Neuronal stem cell (in vitro differentiated cells): ENCODE measurements at regions not wholly inside any gene's neighbourhood (a gene's known extent, or its start where the extent isn't known, plus 50 kb on each side); places are given as distances from the start of the nearest gene placed in this dataset.

Experiments
- DNase-seq: peaks from one replicate; pipeline ENCODE4 v3.0.0-alpha.2; 2013; ENCODE audit warnings: low spot score
- H2AFZ ChIP-seq: one replicate; pipeline ENCODE4 v1.6.1; 2013; ENCODE audit warnings: mild to moderate bottlenecking, low read length, inconsistent platforms
- H2AK5ac ChIP-seq: 2 replicates; pipeline ENCODE4 v1.6.1; 2013; ENCODE audit warnings: low read depth, mild to moderate bottlenecking, inconsistent platforms, low read length, moderate library complexity, mixed read lengths
- H2BK120ac ChIP-seq: 2 replicates; pipeline ENCODE4 v1.6.1; 2013; ENCODE audit warnings: low read depth, mild to moderate bottlenecking, inconsistent platforms, low read length, moderate library complexity, mixed read lengths
- H2BK12ac ChIP-seq: one replicate; pipeline ENCODE4 v1.6.1; 2013; ENCODE audit warnings: low read length, inconsistent platforms
- H2BK15ac ChIP-seq: 2 replicates; pipeline ENCODE4 v1.6.1; 2013; ENCODE audit warnings: mild to moderate bottlenecking, low read length, inconsistent platforms, mixed read lengths
- H2BK5ac ChIP-seq: one replicate; pipeline ENCODE4 v1.6.1; 2013; ENCODE audit warnings: inconsistent platforms, mild to moderate bottlenecking, low read length, moderate library complexity
- H3K14ac ChIP-seq: one replicate; pipeline ENCODE4 v1.6.1; 2013; ENCODE audit warnings: low read length, inconsistent platforms
- H3K18ac ChIP-seq: 2 replicates; pipeline ENCODE4 v1.6.1; 2013; ENCODE audit warnings: low read length, inconsistent platforms
- H3K23ac ChIP-seq: 2 replicates; pipeline ENCODE4 v1.6.1; 2013; ENCODE audit warnings: low read depth, mild to moderate bottlenecking, mixed read lengths, low read length, inconsistent platforms; ENCODE audit not compliant: poor library complexity
- H3K27ac ChIP-seq: replicated peaks from 3 replicates; pipeline ENCODE4 v1.5.1; 2013; ENCODE audit warnings: low read length, inconsistent platforms
- H3K27me3 ChIP-seq, 3 experiments: 2 replicates each; pipeline ENCODE4 v1.6.1; 2013; ENCODE audit warnings: low read length in 3 of 3, mild to moderate bottlenecking in 2 of 3, inconsistent platforms in 1 of 3, low read depth in 1 of 3, mixed read lengths in 1 of 3, moderate library complexity in 1 of 3; ENCODE audit not compliant: control insufficient read depth in 3 of 3, insufficient read depth in 3 of 3
- H3K36me3 ChIP-seq, 2 donors: replicated peaks in 1 of 2; 2 replicates each; pipeline ENCODE4 v1.6.1; 2013; ENCODE audit warnings: low read length in 2 of 2; ENCODE audit not compliant: control insufficient read depth in 2 of 2, insufficient read depth in 2 of 2
- H3K4ac ChIP-seq: 2 replicates; pipeline ENCODE4 v1.6.1; 2013; ENCODE audit warnings: inconsistent platforms, mild to moderate bottlenecking, low read length, moderate library complexity
- H3K4me1 ChIP-seq, 2 donors: 1 replicate in 1 of 2; 2 replicates in 1 of 2; pipeline ENCODE4 v1.6.1; 2013; ENCODE audit warnings: low read length in 2 of 2, low read depth in 1 of 2; ENCODE audit not compliant: control insufficient read depth in 2 of 2, insufficient read depth in 1 of 2
- H3K4me2 ChIP-seq: one replicate; pipeline ENCODE4 v1.6.1; 2013; ENCODE audit warnings: mild to moderate bottlenecking, low read length, inconsistent platforms; ENCODE audit not compliant: insufficient read depth, poor library complexity, severe bottlenecking
- H3K4me3 ChIP-seq, 2 donors: 2 replicates each; pipeline ENCODE4 v1.5.1; 2013; ENCODE audit warnings: low read length in 2 of 2, mild to moderate bottlenecking in 2 of 2, inconsistent platforms in 1 of 2, moderate library complexity in 1 of 2
- H3K79me1 ChIP-seq: one replicate; pipeline ENCODE4 v1.6.1; 2013; ENCODE audit warnings: low read depth, mild to moderate bottlenecking, inconsistent platforms, low read length, moderate library complexity
- H3K9ac ChIP-seq: one replicate; pipeline ENCODE4 v1.6.1; 2013; ENCODE audit warnings: mild to moderate bottlenecking, low read depth, low read length, inconsistent platforms; ENCODE audit not compliant: poor library complexity
- H3K9me3 ChIP-seq, 2 donors: replicated peaks in 1 of 2; 2 replicates each; pipeline versions ENCODE3 to v1.6.1; 2013; ENCODE audit warnings: low read length in 2 of 2, mild to moderate bottlenecking in 2 of 2, inconsistent platforms in 1 of 2, low read depth in 1 of 2, mixed read lengths in 1 of 2, moderate library complexity in 1 of 2; ENCODE audit not compliant: control insufficient read depth in 2 of 2, insufficient read depth in 1 of 2
- H4K8ac ChIP-seq: one replicate; pipeline ENCODE4 v1.6.1; 2013; ENCODE audit warnings: low read depth, mild to moderate bottlenecking, inconsistent platforms, low read length, moderate library complexity
- H4K91ac ChIP-seq: one replicate; pipeline ENCODE4 v1.6.1; 2013; ENCODE audit warnings: low read length, low read depth, mild to moderate bottlenecking, inconsistent platforms; ENCODE audit not compliant: poor library complexity
- WGBS, 2 donors: extraction: QIAGEN DNeasy Blood & Tissue Kit; methylation state at CpG; one replicate each; pipeline ENCODE4 v1.1.7; 2013; ENCODE audit warnings: missing lambda C conversion rate in 2 of 2, mixed read lengths in 1 of 2; ENCODE audit not compliant: insufficient read length in 2 of 2, insufficient replicate concordance in 1 of 2; ENCODE audit errors: extremely low coverage in 2 of 2; 5-methylcytosine and 5-hydroxymethylcytosine counted together

DNA sequence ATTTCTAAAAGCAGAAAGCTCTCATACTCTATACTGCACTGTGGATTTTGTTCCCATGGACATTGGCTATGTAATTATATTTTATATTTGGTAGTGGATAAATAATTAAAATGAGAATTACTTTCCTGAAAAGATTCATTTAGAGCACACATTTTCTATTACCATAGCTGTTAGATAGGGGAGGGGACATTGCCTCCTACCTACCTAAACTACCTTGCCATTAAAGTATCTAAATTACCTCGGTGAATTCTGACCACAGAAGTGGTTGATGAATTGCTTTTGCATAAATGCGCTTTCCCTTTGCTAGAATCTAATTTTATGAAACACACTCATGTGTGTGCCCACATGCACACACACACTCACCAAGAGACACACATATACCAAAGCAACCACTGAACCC lies 329.1 kb downstream of the MTX2 start:
- no peak overlapping the region for H3K14ac ChIP-seq
- H3K79me1 ChIP-seq: no peaks in the 10 kb centered on the region
- no peaks in the 10 kb centered on the region for H3K9me3 ChIP-seq
- H2AK5ac ChIP-seq: no peak overlapping the region
- no peak overlapping the region for H4K91ac ChIP-seq
- no peak overlapping the region for H2AFZ ChIP-seq
- no peak overlapping the region for H2BK120ac ChIP-seq
- H3K9ac ChIP-seq: no peak overlapping the region
- no peak overlapping the region for H3K23ac ChIP-seq
- H3K36me3 ChIP-seq: no peaks in the 10 kb centered on the region
- no peak overlapping the region for H2BK5ac ChIP-seq
- H3K18ac ChIP-seq: no peak overlapping the region
- no CpG with 5 or more reads among the region's 2 CpGs for WGBS, 2 donors
- no peak overlapping the region for H3K27ac ChIP-seq
- H2BK12ac ChIP-seq: no peak overlapping the region
- no peak overlapping the region for H4K8ac ChIP-seq
- no peak overlapping the region for H3K4ac ChIP-seq
- H3K4me3 ChIP-seq: no peak overlapping the region
- H3K27me3 ChIP-seq: peaks cover 0 to 35% (median 0%) of the 10 kb centered on the region in 3 experiments
- H3K4me1 ChIP-seq: no peaks in the 10 kb centered on the region
- no peak for DNase-seq
- no peak overlapping the region for H3K4me2 ChIP-seq
- no peak overlapping the region for H2BK15ac ChIP-seq

DNA sequence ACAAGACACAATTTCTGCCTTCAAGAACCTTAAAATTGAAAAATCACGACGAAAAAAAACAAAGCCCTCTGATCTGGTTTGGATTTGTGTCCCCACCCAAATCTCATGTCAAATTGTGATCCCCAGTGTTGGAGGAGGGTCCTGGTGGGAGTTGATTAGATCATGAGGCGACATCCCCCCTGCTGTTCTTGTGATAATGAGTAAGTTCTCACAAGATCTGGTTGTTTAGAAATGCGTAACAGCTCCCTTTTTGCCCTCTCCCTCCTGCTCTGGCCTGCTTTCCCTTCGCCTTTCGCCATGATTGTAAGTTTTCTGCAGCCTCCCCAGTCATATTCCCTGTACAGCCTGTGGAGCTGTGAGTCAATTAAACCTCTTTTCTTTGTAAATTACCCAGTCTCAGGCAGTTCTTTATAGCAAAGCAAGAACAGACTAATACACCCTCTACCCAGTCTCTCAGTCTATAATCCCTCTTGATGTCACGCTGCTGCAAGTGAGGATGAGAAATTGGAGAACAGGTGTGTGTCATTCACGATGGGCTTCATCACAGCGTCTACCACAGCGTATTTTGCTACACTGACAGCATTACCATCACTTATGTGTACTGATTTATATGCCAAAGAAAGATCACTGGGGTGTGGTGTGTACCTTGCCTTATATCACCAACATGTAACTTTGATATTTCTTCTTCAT lies 330.7 kb downstream of the MTX2 start:
- H2BK120ac ChIP-seq: no peak overlapping the region
- DNase-seq: no peak
- no peak overlapping the region for H3K4ac ChIP-seq
- H3K23ac ChIP-seq: no peak overlapping the region
- no peak overlapping the region for H2BK5ac ChIP-seq
- no peaks in the 10 kb centered on the region for H3K36me3 ChIP-seq
- H4K91ac ChIP-seq: no peak overlapping the region
- no peak overlapping the region for H3K27ac ChIP-seq
- H3K27me3 ChIP-seq: peaks cover 0 to 39% (median 0%) of the 10 kb centered on the region in 3 experiments
- no peak overlapping the region for H2AFZ ChIP-seq
- H3K4me3 ChIP-seq: no peak overlapping the region
- no peak overlapping the region for H3K14ac ChIP-seq
- no peak overlapping the region for H4K8ac ChIP-seq
- no peak overlapping the region for H3K4me2 ChIP-seq
- WGBS, 2 donors: no CpG with 5 or more reads among the region's 10 CpGs
- no peak overlapping the region for H2AK5ac ChIP-seq
- H3K4me1 ChIP-seq: no peaks in the 10 kb centered on the region
- H2BK12ac ChIP-seq: no peak overlapping the region
- H3K18ac ChIP-seq: no peak overlapping the region
- H3K9ac ChIP-seq: no peak overlapping the region
- no peak overlapping the region for H2BK15ac ChIP-seq
- peaks cover 1% of the 10 kb centered on the region for H3K79me1 ChIP-seq
- H3K9me3 ChIP-seq: no peaks in the 10 kb centered on the region

DNA sequence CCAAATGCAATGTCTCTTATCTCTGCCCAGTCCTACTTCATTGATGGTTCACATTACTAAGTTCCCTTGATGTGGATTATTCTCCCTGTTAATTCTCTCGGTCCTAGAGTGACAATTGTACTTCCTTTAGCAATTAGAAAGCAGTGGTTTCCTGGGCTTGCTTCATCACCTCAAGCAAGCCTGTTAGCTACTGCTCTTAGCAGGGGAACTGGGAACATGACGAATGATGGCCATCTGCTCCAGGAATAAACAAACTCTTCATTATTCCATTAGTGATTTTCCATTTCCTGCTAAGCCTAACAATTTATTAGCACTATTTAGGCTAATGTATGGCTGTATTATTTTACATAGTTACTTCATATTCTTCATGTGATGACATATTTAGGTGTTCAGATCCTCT lies 331.8 kb downstream of the MTX2 start:
- no peak overlapping the region for H2AFZ ChIP-seq
- H3K4me1 ChIP-seq: no peaks in the 10 kb centered on the region
- H2BK120ac ChIP-seq: no peak overlapping the region
- no peak overlapping the region for H3K23ac ChIP-seq
- H3K14ac ChIP-seq: no peak overlapping the region
- no peaks in the 10 kb centered on the region for H3K9me3 ChIP-seq
- H2AK5ac ChIP-seq: no peak overlapping the region
- H3K36me3 ChIP-seq: no peaks in the 10 kb centered on the region
- no peak overlapping the region for H3K18ac ChIP-seq
- H3K4me3 ChIP-seq: no peak overlapping the region
- no peak overlapping the region for H2BK5ac ChIP-seq
- no peak overlapping the region for H4K8ac ChIP-seq
- H3K9ac ChIP-seq: no peak overlapping the region
- no peak for DNase-seq
- H3K4me2 ChIP-seq: no peak overlapping the region
- no peak overlapping the region for H2BK15ac ChIP-seq
- H3K4ac ChIP-seq: no peak overlapping the region
- WGBS, 2 donors: no CpG with 5 or more reads among the region's 2 CpGs
- H2BK12ac ChIP-seq: no peak overlapping the region
- H3K27ac ChIP-seq: no peak overlapping the region
- H3K79me1 ChIP-seq: peaks cover 2% of the 10 kb centered on the region
- no peak overlapping the region for H4K91ac ChIP-seq
- H3K27me3 ChIP-seq: peaks cover 0 to 39% (median 0%) of the 10 kb centered on the region in 3 experiments

DNA sequence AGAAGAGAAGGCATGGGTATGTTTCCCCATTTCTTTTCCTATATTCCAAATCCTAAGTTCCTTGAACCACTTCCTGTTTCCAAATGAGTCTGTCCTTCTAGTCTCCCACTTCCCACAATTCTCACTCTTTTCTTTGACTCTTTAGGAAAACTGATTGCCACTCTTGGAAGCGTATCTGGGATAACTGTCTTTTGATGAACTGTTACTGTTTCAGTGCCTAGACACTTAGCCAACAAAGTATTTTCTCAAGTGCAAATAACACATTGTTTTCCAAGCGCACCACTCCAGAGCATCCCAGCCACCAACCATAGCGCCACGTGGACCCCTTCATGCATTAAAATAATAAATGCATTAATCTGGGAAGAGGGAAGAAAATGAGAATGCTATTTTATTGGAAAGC lies 342.8 kb downstream of the MTX2 start:
- no peak overlapping the region for H2AFZ ChIP-seq
- no peak overlapping the region for H2AK5ac ChIP-seq
- no peak overlapping the region for H2BK5ac ChIP-seq
- peaks cover 0 to 20% (median 0%) of the 10 kb centered on the region in 3 experiments for H3K27me3 ChIP-seq
- no peak overlapping the region for H2BK120ac ChIP-seq
- no peaks in the 10 kb centered on the region for H3K36me3 ChIP-seq
- no peak overlapping the region for H3K4me3 ChIP-seq
- no peak overlapping the region for H3K4ac ChIP-seq
- DNase-seq: no peak
- no peak overlapping the region for H2BK15ac ChIP-seq
- no peak overlapping the region for H4K91ac ChIP-seq
- H3K79me1 ChIP-seq: no peaks in the 10 kb centered on the region
- H3K14ac ChIP-seq: no peak overlapping the region
- no CpG with 5 or more reads among the region's 4 CpGs for whole genome bisulfite sequencing, 2 donors
- no peak overlapping the region for H3K9ac ChIP-seq
- no peak overlapping the region for H4K8ac ChIP-seq
- no peak overlapping the region for H3K27ac ChIP-seq
- no peaks in the 10 kb centered on the region for H3K9me3 ChIP-seq
- H2BK12ac ChIP-seq: no peak overlapping the region
- no peaks in the 10 kb centered on the region for H3K4me1 ChIP-seq
- H3K23ac ChIP-seq: no peak overlapping the region
- no peak overlapping the region for H3K4me2 ChIP-seq
- H3K18ac ChIP-seq: no peak overlapping the region
